NCI-H460 (cell line): ENCODE measurements at regions not wholly inside any gene's neighbourhood (a gene's known extent, or its start where the extent isn't known, plus 50 kb on each side); places are given as distances from the start of the nearest gene placed in this dataset.

Source experiments
- DNase-seq: peaks from one replicate; pipeline ENCODE4 v3.0.0-alpha.2; 2016; ENCODE audit warnings: low read depth; ENCODE audit errors: extremely low read depth

GRCh38 chr2:128640166-128640844 is 321.6 kb upstream of the HS6ST1 start:
- no peak for DNase-seq

DNA sequence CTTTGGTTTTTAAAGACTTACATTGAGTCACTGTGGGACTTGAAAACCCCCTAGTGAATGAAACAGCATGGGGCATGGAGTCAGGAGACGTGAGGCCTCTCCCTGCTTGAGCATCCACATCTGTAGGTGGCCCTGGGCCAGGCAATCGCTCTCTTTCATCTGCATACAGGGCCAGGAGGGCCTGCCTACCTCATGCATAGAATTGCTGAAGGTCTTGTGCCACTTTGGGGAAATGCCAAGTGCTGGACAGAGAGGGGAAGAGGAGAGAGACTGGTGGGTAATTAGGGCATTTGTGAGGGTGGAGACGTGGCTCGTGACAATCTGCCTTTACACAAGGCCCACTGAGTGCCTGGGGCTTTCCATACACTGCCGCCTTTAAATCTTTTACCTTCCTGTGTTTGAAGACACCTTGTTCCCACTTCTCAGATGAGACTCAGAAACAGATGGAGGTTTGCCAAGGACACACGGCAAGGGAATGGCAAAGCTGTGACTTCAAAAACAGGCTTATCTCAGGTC is 322.2 kb upstream of the HS6ST1 start:
- no peak for DNase-seq

GRCh38 chr2:128641421-128642080 is 322.9 kb upstream of the HS6ST1 start:
- DNase-seq, result no peak

- DNase-seq, result no peak
Observed at GRCh38 chr2:128642316-128642715, 323.6 kb upstream of the HS6ST1 start.

- DNase-seq, result no peak
Observed at GRCh38 chr2:128642821-128643220, 324.2 kb upstream of the HS6ST1 start.

DNA sequence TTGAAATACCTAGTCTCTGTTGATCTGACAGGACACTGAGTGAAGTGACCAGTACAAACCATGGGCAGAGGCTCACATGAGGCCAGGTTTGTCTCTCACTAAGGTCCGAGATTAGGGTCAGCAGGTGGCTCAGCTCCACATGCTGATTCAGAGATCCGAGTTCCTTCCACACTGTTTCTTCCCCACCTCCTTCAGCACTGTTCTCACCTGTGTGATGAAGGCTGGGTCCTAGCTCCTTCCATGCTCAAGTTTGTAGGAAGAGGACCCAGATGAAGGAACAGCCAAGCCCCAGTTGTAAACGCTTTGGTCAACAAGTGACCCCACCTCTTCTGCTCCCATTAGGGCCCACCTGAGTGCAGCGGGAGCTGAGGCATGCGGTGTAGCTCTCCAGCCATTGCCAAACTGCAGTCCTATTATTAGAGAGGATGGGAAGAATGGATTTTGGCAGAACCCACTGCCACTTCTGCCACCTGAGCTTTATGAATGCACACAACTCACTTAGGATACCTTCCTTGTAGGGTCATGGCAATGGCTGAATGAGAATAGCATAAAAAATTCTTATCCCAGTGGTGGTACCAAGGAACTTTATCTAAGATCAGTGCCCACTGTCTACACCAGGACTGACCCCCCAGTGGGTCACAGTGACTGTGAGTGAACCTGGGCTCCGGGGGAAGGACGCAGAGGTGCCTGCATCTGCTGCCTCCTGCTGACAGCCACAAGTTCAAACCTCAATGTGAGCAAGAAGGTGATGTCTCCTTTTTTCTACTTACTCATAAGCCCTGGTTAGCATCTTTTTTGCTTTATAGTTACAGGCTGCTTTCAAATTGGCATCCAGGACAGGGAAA is 324.8 kb upstream of the HS6ST1 start:
- no peak for DNase-seq

GRCh38 chr2:128644156-128644555 is 325.5 kb upstream of the HS6ST1 start:
- no peak for DNase-seq

- no peak for DNase-seq
Observed at GRCh38 chr2:128644718-128645256, 326.1 kb upstream of the HS6ST1 start.

GRCh38 chr2:128645631-128646030 is 327.0 kb upstream of the HS6ST1 start:
- no peak for DNase-seq

GRCh38 chr2:128646091-128646490 is 327.4 kb upstream of the HS6ST1 start:
- no peak for DNase-seq

DNA sequence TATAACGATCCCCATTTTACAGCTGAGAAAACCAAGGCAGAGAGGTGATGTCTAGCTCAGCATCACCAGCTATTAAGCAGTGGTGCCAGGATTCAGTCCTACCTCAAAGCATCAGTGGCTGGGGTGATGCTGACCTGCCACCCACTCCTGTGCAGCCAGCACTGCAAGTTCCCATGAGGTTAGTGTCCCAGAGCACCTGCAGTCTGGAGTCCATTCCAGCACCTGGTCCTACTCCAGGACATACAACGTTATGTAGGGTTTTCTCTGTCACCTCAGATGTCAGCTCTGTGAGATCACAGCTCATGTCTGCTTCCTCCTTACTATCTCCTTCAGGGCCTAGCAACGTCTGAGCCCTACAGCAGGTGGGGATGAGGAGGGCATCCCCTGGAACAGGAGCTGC is 328.0 kb upstream of the HS6ST1 start:
- no peak for DNase-seq

- DNase-seq, result no peak
Observed at GRCh38 chr2:128651000-128651399, 332.3 kb upstream of the HS6ST1 start.

- no peak for DNase-seq
Observed at GRCh38 chr2:128654408-128654807, 335.7 kb upstream of the HS6ST1 start.

GRCh38 chr2:128660836-128661235 is 342.2 kb upstream of the HS6ST1 start:
- no peak for DNase-seq

- no peak for DNase-seq
Observed at GRCh38 chr2:128661311-128661710, 342.6 kb upstream of the HS6ST1 start.

DNA sequence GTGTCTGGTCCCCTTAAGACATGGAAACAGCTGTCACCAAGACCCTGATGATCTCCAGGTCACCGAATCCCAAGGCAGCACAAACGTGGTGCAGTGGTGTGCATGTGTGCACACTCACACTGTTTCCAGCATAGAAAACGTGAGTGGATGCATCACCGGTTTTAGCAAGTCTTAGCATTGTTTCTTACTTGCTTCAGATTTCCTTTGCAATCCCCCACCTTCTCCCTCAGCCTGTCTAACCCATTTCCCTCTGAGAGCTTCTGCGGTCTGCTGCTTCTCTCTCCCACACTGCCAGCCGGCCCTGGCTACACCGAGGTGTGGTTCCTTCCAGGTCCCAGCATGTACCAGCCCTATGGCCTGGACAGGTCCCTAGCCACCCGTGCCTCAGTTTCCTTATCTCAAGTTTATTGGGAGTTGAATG is 343.4 kb upstream of the HS6ST1 start:
- no peak for DNase-seq

DNA sequence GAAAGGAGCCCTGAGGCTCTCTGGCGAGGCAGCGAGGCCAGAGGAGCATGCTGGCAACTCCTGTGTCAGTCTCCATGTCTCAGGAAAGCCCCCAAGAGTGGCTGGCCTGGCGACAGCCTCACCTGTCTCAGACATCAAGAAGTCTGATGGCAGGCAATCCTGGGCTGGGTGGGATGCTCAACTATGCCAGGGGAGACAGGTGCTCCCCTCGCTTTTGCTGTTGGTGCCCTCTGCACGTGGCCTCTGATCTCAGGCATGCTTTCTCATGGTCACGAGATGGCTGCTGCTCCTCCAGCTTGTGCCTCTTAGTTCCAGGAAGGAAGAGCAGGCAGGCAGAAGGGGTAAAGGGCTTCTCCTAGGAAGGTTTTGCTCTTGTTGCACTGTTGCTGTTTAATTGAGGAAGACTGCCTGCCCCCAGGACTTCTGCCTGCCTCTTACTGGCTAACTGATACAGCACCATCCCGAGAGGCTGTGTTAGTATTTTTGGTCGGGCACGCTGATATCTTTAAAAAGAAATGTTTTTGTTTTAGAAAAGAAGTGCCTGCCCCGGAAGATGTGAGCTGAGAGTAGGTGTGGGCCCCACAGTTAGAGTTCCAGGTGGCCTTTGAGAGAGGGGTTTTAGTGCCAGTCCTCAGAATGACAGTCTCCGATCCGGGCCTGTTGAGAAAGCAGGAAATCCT is 344.8 kb upstream of the HS6ST1 start:
- no peak for DNase-seq

- no peak for DNase-seq
Observed at GRCh38 chr2:128664499-128664971, 345.9 kb upstream of the HS6ST1 start.

GRCh38 chr2:128665113-128665512 is 346.4 kb upstream of the HS6ST1 start:
- DNase-seq, result no peak

- DNase-seq, result no peak
Observed at GRCh38 chr2:128666596-128666995, 347.9 kb upstream of the HS6ST1 start.
